ENCODE measurements at regions not wholly inside any gene's neighbourhood (a gene's known extent, or its start where the extent isn't known, plus 50 kb on each side); places are given as distances from the start of the nearest gene placed in this dataset.
A peak's percentile ranks its signal among the peaks of the same experiment; 100 is the strongest.

GRCh38 chr6:99841297-99841696 is 152.7 kb downstream of the MCHR2 start:
- H3K27ac ChIP-seq: no peak overlapping the region
- TF ChIP-seq ZFX (IDR thresholded peaks at IDR 0.05; ENCODE audit: borderline replicate concordance) (no peak), CTCF (IDR thresholded peaks at IDR 0.05) (no peak)

- TF ChIP-seq CTCF (IDR thresholded peaks at IDR 0.05) (no peak), ZFX (IDR thresholded peaks at IDR 0.05; ENCODE audit: borderline replicate concordance) (no peak)
- H3K27ac ChIP-seq: no peak overlapping the region
These were observed 148.0 kb downstream of the MCHR2 start for GRCh38 chr6:99846006-99846405.

GRCh38 chr6:99850841-99851240 is 143.2 kb downstream of the MCHR2 start:
- no peak overlapping the region for H3K27ac ChIP-seq
- TF ChIP-seq ZFX (IDR thresholded peaks at IDR 0.05; ENCODE audit: borderline replicate concordance) (no peak), CTCF (IDR thresholded peaks at IDR 0.05) (no peak)

- TF ChIP-seq ZFX (IDR thresholded peaks at IDR 0.05; ENCODE audit: borderline replicate concordance) (no peak), CTCF (IDR thresholded peaks at IDR 0.05) (no peak)
- H3K27ac ChIP-seq: no peak overlapping the region
These were observed 142.0 kb downstream of the MCHR2 start for GRCh38 chr6:99852031-99852430.

- TF ChIP-seq ZFX (IDR thresholded peaks at IDR 0.05; ENCODE audit: borderline replicate concordance) (no peak), CTCF (IDR thresholded peaks at IDR 0.05) (no peak)
- no peak overlapping the region for H3K27ac ChIP-seq
These were observed 127.0 kb downstream of the MCHR2 start for GRCh38 chr6:99867026-99867425.

- TF ChIP-seq ZFX (IDR thresholded peaks at IDR 0.05; ENCODE audit: borderline replicate concordance) (no peak), CTCF (IDR thresholded peaks at IDR 0.05) (peak; percentile 87)
- no peak overlapping the region for H3K27ac ChIP-seq
These were observed 125.8 kb downstream of the MCHR2 start for GRCh38 chr6:99868074-99868702.

Measured in 22Rv1 (cell line).